GM23248 (cell line): ENCODE measurements at regions not wholly inside any gene's neighbourhood (a gene's known extent, or its start where the extent isn't known, plus 50 kb on each side); places are given as distances from the start of the nearest gene placed in this dataset.

Source experiments
- EZH2 ChIP-seq: fragments of 200-600 bp; sonication (generic); IDR thresholded peaks from 2 replicates; pipeline ENCODE4 v1.6.1; 2018; ENCODE audit warnings: antibody characterized with exemption, mild to moderate bottlenecking; ENCODE audit not compliant: insufficient read depth, poor library complexity, severe bottlenecking
- EZH2phosphoT487 ChIP-seq: fragments of 200-600 bp; sonication (generic); IDR thresholded peaks from 2 replicates; pipeline ENCODE4 v1.6.1; 2018; ENCODE audit warnings: antibody characterized with exemption, moderate library complexity, mild to moderate bottlenecking, low read depth; ENCODE audit not compliant: insufficient read depth

DNA sequence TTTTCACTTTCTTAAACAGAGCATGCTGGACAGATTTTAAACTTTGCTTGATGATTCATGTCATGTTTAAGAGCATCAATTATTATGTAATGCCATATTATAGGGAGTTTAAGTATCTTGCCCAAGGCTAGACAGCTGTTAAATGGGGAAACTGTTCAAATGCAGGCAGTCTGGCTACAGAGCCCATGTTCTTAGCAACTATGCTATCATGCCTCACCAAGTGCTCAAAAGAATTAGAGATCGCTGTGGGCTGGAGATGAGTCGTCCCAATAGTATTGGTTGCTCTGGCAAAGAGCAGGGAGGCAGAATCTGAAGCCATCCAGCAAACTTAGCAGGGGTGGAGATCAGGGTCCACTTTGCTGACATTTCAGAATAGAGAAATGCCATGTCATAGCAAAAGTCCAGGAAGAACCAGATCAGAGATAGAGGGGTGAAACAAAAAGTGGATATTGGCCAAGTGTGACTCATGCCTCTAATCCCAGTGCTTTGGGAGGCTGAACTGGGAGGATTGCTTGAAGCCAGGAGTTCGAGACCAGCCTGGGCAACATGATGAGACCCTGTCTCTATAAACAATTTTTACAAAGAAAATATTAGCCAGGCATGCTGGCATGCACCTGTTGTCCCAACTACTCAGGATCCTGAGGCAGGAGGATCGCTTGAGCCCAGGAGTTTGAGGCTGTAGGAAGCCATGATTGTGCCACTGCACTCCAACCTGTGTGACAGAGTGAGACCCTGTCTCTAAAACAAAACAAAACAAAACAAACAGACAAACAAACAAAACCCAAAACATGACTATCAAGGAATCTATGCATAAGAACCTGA lies 57.8 kb downstream of the BAMBI start:
- TF ChIP-seq EZH2 (no peak), EZH2phosphoT487 (no peak)
